Muscle of back (tissue), 3 donors: ENCODE measurements at regions not wholly inside any gene's neighbourhood (a gene's known extent, or its start where the extent isn't known, plus 50 kb on each side); places are given as distances from the start of the nearest gene placed in this dataset.
A peak's percentile ranks its signal among the peaks of the same experiment; 100 is the strongest.

ENCODE experiments used
- DNase-seq, 3 donors: peaks; one replicate each; pipeline versions ENCODE4 v3.0.0 to v3.0.0-alpha.2; 2013

- DNase-seq, result no peak
These were observed 463.2 kb downstream of the BCL11B start for GRCh38 chr14:98808494-98809407.

- no peak for DNase-seq
These were observed 455.8 kb downstream of the BCL11B start for GRCh38 chr14:98816195-98816594.

GRCh38 chr14:98816720-98817119 lies 455.3 kb downstream of the BCL11B start:
- no peak for DNase-seq

DNA sequence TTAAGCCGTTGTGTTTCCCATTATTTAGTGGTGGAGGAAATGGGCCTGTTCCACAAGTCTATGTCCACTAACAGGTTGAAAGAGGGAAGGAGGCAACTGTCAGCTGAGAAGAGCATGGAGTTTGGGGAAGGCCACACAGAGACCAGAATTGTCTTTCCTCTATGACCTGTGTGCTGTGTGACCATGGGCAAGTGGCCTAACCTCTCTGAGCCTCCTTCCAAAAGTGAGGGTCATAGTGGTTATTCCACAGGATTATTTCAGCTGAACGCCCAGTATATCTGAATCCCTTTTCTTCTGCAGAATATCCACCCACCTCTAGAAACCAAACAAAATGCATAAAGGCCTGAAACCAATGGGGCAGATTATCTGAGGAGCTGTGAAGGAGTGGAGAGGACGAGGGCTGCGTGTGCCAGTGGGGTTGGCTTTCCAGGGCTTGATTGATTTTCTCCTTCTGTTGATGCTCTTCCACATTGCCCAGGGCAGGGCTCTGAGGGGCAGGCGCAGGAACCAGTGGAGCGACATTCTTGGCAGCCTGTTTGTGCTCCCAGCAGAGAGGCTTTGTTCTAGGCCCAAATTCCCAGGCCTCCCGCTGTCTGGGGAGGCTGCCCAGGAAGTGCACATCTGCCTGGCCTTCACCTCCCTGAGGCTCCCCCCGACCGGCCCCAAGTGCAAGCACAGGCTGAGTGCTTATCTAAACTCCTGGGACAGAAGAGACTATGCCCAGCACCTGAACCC lies 452.7 kb downstream of the BCL11B start:
- DNase-seq, result no peak

GRCh38 chr14:98819867-98820206 lies 452.2 kb downstream of the BCL11B start:
- DNase-seq, result no peak

DNA sequence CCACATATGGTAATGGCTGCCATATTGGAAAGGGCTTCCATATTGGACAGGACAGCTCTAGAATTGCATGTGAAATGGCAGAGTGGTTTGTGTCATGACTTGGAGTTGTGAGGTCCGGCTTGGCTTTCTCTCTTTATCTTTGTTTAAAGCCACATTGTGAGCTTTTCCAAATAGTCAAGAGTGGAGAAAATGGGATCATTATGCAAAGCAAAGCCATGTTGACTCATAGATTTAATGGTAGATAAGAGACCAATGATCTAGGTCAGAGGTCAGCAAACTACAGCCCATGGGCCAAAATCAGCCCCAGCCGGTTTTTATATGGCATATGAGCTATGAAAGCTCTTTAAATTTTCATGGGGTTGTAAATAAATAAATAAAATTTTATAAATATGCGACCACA lies 449.1 kb downstream of the BCL11B start:
- DNase-seq, result no peak

- DNase-seq, result no peak
These were observed 445.4 kb downstream of the BCL11B start for GRCh38 chr14:98826618-98827017.

DNA sequence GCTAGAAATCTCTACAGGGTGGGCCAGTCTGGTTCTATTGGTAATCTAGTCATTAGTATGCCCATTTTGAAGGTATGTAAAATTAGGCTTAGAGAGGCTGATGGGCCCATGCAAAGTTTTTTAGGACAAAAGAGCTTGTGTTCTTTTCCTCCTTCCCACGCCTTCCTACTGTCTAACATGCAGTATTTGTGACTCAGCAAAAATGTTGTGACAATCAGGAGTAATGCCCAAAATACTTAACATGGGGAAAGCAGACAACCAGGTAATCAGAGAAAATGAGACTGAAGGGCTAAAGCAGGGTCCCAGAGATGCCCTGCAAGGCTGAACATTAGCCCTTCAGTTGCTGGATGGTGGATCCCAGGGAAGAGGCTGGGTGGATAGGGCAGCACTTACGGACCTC lies 437.9 kb downstream of the BCL11B start:
- DNase-seq, result no peak

DNA sequence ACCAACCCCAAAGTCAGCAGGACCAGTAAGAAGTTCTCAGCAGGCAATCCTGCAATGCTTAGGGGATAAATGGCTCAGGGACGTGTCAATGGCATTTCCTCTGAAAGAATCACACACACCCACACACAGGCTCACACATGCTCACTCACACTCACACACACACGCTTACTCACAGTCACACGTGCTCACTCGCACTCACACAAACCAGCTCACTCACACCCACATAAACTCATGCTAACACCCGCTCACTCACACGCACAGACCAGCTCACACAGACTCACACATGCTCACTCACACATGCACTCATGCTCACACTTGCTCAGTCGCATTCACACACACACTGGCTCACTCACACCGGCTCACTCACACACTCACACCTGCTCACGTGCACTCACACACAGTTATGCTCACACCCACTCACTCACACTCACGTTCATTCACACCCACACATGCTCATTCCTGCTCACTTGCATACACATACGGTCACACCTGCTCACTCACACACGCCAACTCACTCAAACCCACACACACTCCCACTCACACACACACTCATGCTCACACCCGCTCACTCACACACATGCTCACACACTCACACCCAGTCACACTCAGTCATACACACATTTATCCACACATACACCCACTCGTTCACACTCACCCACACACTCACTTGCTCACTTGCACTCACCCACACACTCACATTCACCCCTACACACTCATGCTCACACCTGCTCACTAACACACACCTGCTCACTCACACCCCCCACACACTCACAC lies 436.8 kb downstream of the BCL11B start:
- no peak for DNase-seq

GRCh38 chr14:98835825-98836100 lies 436.2 kb downstream of the BCL11B start:
- DNase-seq, result no peak

DNA sequence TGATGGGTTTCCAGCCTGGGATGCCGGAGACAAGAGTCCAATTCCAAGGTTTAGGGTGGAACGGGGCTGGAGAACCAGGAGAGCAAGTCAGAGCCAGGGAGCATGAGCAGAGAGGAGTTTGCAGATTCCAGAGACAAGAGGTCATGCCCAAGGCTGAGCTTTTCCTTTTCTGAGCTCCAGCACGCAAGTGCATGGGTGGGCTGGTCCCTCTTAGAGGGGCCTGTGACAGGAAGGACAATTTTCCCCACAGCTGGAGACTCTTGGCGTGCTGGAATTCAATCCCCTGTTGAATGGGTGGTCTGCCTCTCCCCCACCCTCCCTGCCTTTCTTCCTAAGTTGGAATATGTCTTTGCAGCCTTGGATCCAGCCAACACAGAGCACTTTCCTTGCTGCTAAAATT lies 431.9 kb downstream of the BCL11B start:
- DNase-seq, result peak in 1 of 3 donors; percentile 14

DNA sequence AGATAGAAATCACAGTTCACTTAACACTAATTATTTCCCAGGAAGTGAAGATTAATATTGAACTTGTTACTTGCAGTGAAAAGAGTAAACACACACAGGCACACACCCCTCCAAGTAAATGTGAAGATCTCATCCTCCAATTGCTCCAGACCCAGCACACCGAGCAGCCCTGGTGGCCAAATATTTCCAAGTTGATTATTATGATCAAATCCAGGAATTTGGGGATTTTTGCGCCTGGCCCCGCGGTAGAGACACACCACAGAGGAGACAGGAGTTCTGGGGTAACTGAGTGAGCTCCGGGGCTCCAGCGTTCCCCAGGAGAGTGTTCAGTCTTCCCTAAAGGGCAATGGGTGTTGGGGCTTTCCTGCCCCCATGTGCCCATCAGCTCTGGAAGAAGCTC lies 431.5 kb downstream of the BCL11B start:
- DNase-seq, result no peak

DNA sequence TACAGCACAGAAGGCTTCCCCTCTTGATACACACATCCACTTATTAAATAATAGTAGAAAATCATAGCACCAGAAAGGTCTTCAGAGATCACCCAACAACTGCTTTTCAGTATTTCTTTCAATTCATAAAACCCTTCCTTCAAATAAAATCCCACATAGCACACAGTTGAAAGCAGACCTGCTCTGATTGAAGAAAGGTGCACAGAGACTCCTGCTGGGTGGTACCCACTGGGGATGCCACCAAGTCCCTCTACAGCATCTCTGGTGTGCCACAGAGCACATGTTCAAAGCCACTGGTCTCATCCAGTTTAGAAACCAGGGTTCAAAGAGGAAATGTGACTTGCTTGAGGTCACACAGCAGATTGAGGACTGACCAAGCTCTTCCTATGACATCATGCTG lies 427.5 kb downstream of the BCL11B start:
- DNase-seq, result no peak

- DNase-seq, result peak in 1 of 3 donors; percentile 17
These were observed 424.2 kb downstream of the BCL11B start for GRCh38 chr14:98847521-98848468.

GRCh38 chr14:98853063-98853729 lies 418.8 kb downstream of the BCL11B start:
- no peak for DNase-seq

GRCh38 chr14:98855926-98856715 lies 415.9 kb downstream of the BCL11B start:
- no peak for DNase-seq

DNA sequence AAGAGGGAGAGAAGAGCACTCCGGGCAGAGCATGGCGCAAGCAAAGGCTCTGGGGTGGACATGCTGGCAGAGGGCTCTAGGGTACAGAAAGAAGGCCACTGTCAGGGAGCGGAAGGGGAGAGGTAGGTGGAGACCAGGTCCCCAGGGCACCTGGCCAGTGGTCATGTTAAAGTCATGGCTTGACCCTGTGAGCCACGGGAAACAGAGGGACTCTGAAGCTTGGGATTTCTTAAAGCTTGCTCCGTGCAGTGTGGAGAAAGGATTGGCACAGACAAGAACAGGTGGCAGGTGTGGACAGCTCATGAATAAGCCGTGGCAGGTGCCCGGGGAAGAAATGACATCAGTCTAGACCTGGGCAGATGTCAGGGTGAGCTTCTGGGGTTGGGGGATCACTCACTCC lies 413.8 kb downstream of the BCL11B start:
- no peak for DNase-seq

DNA sequence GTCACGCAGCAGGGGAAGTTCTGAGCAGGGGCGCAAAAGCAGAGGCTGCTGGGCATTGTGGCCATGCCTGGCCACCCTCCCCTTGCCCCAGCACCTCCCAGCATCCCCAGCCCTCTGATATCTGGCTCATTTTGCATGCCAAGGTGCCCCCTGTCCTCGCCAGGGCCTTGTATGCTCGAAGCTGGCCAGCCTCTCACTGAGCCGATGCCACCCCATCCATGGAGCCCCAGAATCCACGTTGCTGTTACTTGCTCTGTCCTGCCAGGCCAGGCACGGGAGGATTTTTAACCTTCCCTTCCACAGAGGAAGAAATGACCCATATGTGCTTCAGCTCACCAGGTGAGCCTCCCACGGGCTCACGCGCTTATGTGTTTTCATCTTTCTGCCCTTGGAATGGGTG lies 413.4 kb downstream of the BCL11B start:
- no peak for DNase-seq

- no peak for DNase-seq
These were observed 412.7 kb downstream of the BCL11B start for GRCh38 chr14:98859301-98859700.

GRCh38 chr14:98864211-98864610 lies 407.8 kb downstream of the BCL11B start:
- DNase-seq, result no peak
